HCEC 1CT (cell line): ENCODE measurements at regions not wholly inside any gene's neighbourhood (a gene's known extent, or its start where the extent isn't known, plus 50 kb on each side); places are given as distances from the start of the nearest gene placed in this dataset.

Experiments
- DNase-seq: peaks from one replicate; pipeline ENCODE4 v3.0.0-alpha.2; 2017

DNA sequence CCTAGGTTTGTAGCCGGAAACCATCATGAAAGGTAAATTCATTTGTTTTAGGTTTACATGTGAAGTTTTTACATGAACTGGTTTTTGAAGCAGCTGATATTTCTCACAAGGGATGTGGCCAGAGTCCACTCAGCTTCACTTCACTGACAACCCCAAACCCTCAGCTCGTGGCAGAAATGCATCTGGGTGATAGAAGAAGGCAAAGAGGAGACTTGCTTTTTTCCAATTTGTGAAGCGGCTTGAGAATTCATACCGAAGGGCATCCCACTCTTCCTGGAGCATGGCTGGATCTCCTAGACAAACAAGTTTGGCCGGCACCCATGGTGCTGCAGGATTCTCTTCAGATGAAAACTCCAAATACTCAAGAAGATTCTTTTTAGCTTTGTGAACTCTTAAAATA lies 392.8 kb upstream of the CNR1 start:
- DNase-seq, result no peak

DNA sequence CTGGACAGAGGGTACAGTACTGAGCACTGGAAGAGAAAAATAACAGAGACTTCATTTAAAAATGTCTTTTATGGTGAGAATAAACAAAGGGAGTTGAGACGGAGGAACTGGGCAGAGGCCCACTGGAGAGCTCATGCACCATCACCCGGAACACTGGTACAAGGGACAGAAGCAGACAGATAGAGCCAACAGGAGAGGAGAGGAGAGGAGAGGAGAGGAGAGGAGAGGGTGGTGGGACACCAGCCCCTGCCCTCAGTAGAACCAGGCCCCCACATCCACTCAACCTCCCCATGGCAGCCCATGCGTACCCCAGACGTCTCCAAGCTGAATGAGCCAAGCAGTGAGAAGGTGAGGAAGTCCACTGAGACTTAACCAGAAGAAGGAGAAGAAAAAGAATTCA lies 390.5 kb upstream of the CNR1 start:
- no peak for DNase-seq

DNA sequence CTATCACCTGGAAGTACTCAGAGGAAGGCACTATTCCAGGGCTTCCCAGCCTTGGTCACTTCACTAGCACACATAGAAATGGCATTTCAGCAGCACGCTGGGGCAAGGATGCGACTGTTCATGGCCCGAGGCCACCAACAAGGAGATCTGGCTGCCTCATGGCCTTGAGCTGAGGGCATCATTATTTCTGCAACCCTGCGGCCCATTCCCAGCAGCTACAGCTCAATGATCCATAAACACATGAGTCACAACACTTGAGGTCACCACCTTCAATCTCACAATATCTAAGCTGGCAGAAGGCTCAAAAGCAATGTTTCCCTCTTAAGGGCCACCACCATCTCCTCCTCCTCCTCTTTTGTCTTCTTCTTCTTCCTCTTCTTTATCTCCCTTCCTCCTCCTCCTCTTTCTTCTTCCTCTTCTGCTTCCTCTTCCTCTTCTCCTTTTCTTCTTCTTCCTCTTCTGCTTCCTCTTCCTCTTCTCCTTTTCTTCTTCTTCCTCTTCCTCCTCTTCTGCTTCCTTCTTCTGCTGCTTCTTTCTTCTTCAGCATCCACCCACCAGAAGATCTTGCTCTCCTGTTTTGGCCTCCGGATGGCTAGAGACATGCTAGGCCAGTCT lies 382.9 kb upstream of the CNR1 start:
- DNase-seq, result no peak

DNA sequence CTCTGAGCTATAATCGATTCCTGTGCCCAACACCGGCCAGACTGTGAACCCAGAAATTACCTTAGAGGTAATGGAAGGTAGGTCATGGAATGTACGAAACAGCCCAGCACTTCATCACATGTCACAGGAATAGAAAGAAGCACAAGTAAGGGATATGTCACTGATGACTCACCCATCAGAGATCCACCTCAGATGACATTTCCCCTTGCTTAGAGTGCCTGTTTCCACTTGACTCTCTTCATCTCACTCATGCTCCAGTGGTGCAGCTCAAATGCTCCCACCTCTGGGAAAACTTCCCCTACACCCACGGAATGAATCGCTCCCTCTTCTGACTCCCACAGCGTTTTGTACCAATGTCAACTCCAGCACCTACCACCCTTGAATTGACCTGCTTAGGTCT lies 381.6 kb upstream of the CNR1 start:
- no peak for DNase-seq

GRCh38 chr6:88545991-88546390 lies 379.8 kb upstream of the CNR1 start:
- no peak for DNase-seq

- no peak for DNase-seq
Observed at GRCh38 chr6:88544986-88545612, 379.0 kb upstream of the CNR1 start.

DNA sequence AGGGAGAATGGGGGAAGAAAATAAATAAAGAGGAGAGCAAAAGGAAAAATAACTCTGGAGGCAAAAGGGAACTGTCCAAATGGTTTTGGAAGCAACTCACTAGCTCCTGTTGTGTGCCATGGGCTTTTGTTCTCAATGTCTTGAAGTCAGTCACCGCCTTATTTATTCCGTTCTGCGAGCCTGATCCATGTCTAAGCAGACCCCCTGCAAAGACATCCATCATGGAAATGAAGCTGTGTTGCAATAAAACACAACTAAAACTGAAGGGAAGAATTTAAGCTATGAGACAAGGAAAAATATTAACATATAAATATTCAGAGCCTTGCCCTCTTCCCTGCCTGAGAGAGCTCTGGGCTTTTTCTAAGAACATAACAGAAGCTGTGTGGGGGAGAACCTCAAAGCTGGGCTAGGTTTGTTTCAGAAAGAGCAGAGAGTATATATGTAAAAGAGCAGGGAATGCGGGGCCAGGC lies 373.2 kb upstream of the CNR1 start:
- no peak for DNase-seq

DNA sequence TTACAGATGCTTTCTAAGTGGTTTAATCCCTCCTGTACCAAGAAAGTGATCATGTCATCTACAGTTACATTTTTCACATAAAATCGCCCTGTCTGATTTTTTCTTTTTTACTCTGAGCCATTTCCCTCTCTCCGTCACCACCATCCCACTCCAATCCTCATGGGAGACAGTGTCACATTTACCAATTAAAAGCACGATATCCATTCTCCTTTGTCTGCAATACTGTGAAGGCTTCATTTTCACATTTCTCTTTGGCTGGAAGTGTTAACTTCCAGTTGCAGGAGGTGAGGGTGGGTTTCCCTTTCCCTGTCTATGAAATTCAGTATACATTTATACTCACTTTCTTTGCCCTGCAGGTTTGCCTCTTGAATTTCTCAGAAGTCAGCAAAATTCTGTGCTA lies 372.7 kb upstream of the CNR1 start:
- no peak for DNase-seq

DNA sequence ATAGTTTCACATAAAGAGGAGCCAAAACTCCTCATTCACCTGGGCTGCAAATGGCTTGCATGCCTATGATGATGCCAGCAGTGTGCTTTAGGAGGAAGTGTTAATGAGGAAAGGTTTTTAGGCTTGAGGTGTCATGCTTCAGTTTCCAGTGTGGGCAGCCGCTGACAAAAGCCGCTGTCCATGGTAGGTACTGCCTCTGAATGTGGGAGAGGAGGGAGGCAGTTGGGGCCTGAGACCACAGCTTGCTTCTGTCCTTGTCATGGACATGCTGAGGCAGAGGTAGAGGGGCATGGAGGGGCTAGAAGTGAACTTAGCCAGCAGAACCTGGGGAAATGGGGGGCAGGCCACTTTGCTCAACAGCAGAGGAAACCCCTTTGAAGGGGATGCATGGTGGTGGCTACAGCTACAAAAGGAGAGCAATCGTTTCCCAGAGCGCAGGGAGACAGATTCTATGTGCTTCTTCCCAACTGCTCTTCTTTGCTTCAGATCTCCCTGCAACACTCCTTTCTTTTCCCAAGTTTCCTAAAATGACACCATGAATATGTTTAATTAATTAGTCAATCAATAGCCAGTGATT lies 372.1 kb upstream of the CNR1 start:
- no peak for DNase-seq

DNA sequence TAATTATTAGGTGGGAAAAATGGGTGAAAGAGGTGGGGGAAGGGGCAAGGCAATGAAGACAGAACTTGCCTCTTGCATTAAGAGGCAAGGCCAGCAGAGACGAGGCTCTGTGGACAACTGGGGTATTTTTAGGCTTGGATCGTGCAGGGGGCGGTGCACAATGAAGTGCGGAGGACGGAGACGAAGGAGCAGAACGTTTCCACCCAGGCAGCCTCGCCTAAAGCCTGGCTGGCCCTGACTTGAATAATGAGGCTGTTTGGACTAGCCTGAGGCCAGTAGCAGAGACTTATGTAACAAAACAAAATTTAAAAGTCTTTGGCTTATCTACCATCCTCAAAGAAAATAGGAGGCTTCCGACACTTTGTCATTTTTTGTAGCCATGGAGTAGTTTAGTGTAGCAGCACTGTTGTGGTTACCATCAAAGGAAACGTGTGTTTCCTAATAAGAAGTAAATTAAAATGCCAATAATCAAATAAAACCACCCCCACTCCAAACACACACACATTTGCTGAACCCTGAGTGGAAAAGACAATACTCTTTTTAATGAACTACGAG lies 370.0 kb upstream of the CNR1 start:
- DNase-seq, result no peak

DNA sequence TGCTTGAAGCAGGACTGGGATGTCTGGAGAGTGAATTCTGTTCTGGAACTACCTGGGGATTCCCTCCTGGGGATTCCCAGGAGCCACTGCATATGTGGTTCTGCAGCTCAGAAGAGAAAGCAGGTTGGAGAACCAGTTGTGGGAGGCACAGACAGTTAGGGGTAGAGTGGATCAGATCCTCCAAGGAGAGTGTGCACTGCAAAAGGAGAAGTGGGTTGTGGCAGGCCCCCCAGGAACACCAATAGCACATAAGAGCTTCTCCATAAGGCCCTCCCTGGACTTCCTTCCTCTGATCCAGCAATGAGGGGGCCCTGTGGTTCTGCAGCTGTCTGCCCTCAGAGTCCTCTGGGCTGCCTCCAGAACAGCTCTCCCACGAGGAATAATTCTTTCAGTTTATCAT lies 369.2 kb upstream of the CNR1 start:
- no peak for DNase-seq

- no peak for DNase-seq
Observed at GRCh38 chr6:88532241-88532860, 366.2 kb upstream of the CNR1 start.

DNA sequence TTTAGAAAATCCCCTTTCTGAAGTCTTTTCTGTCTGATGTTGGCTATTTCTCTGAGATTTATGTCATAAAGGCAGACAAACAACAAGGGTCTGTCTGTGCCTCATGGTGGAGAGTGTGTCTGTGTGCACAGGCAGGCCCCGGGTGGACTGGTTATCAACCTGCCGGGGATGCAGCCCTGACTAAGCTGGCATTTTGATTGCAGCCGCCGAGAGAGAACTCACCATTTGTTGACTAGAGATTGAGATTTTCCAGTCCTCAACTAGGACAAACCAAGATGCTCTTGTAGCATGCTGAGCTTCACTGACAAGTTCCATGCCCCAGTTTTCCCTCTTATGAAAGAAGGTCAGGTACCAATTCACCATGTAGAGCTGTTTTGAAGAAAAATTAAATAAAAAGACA lies 363.6 kb upstream of the CNR1 start:
- DNase-seq, result no peak

GRCh38 chr6:88520445-88520844 lies 354.3 kb upstream of the CNR1 start:
- DNase-seq, result no peak

DNA sequence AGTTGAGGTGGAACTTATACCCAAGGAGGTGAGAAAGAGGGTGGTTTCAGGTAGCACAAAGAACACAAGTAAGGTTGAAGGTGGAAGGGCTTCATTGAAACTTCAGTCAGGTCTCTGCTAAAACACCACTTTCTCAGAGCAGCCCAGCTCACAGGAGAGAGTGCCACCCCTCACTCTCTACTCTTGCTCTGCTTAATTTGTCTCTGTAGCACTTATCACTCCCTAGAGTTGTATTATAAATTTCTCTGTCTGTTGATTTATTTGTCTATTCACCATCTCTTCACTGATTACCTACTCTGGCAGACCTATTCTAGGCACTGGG lies 353.8 kb upstream of the CNR1 start:
- DNase-seq, result no peak

GRCh38 chr6:88519301-88520016 lies 353.3 kb upstream of the CNR1 start:
- DNase-seq, result no peak

DNA sequence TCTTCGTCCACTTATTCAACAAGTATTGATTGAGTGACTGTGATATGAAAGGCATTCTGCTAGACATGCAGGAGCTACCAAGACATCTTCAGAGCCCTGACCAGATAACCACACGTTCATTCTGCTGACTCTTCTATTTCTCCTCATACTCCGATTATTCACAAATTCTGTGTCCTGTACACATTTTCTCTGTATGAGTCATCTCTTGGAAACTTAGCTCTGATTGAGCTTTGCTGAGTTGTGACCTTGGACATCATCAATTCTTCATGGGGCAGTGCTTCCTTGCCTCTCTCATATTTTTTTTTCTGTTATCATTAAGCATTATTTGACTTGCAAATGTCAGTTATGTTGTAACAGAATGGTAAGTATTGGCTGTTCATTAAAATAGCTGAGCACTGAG lies 351.6 kb upstream of the CNR1 start:
- DNase-seq, result peak; percentile 10

- DNase-seq, result no peak
Observed at GRCh38 chr6:88513920-88514319, 347.8 kb upstream of the CNR1 start.

- no peak for DNase-seq
Observed at GRCh38 chr6:88513471-88513870, 347.3 kb upstream of the CNR1 start.

DNA sequence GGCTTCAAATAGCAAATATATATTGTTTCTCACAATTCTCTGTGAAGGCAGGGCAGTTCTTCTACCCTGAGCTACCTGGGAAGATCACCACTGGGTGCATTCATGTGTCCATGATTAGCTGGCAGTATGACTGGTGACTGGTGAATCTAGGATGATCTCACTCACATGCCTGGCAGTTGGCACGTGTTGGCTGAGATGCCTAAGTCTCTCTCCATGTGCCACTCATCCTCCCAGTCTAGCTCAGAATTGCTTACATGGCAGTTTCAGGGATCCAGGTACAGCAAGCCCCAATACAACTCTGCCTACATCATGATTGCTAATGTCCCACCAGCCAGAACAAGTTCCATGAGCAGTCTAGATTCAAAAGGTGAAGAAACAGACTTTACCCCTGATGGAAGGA lies 346.8 kb upstream of the CNR1 start:
- no peak for DNase-seq

- no peak for DNase-seq
Observed at GRCh38 chr6:88502391-88502790, 336.2 kb upstream of the CNR1 start.

DNA sequence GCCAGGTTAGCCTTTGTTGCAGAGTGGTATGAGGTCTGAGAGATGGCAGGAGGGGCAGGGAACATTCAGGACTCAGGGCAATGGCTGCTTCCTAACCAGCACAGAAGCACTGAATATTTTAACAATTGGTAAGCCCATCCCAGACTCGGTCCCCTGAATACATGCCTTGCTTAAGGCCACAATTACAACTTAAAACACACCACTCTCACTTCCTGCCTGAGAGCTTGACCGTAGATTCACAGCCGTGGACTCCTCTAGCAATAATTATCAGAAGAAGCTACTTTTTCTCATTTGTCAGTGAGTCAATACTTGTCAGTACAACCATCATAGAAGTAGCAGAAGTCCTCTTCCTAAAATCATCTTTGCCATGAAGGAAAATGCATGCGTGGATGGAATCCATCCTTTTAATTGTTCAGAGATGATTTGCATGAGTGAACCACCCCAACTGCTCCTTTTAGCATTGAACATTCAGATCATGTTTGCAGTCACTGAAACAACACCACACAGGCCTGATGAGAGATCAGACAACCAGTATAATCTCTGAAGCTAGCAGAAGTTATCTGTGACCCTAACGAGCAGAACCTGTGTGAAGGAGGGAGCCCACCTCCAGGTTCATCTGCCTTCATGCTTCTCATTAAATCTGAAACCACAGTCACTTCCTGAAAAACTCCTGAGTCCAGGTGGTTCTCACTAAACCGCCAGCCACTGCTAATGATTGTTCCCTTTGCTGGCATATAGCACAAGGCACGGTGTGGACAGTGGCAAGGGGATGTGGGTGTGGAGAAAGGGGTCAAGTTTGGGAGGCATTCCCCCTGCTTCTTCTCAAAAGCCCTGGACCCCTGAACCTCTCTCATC lies 333.9 kb upstream of the CNR1 start:
- DNase-seq, result no peak

DNA sequence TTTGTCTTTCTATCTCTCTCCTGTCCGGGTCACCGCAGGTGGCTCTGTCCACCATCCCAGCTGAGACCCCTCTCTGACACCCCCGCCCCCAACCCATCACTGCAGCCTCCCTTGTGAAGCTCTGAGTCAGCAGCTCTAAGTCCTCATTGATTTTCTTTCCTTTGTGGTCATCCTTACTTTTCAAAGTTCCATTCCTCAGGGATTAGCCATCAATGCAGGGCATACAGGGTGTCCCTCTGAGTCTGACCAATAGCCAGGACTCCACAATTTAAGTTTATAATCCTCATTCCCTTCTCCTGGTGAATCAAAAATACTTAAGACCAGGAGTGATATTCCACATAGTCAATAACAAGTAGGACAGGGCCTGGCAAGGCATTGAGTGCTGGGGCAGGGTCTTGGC lies 333.3 kb upstream of the CNR1 start:
- DNase-seq, result peak; percentile 62
